GM12874 (cell line): ENCODE measurements at regions not wholly inside any gene's neighbourhood (a gene's known extent, or its start where the extent isn't known, plus 50 kb on each side); places are given as distances from the start of the nearest gene placed in this dataset.

Experiments used
- CTCF ChIP-seq: IDR thresholded peaks from 2 replicates; pipeline ENCODE4 v1.5.1; 2011; ENCODE audit warnings: low read depth, mild to moderate bottlenecking, control low read depth, low read length, moderate library complexity; ENCODE audit not compliant: insufficient read depth

DNA sequence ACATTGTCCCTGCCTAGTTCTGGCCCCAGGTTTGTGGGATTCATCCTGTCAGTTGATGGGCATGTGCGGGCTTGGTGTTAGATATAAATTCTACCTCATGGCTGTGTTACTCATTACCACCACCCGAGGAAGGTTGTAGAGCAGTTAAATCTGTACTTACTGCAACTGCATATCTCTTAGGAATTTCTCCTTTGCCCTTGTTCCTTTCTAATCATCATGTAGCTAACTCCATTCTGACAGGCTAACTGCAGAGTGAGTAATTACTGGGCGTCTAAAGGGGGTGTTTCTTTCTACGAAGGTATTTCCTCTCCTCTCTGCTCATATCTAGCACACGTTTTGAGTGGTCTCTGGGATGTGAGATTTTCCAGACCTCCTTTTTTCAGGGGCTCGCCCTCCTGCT is 1076.7 kb downstream of the TMTC2 start:
- TF ChIP-seq CTCF, result no peak

DNA sequence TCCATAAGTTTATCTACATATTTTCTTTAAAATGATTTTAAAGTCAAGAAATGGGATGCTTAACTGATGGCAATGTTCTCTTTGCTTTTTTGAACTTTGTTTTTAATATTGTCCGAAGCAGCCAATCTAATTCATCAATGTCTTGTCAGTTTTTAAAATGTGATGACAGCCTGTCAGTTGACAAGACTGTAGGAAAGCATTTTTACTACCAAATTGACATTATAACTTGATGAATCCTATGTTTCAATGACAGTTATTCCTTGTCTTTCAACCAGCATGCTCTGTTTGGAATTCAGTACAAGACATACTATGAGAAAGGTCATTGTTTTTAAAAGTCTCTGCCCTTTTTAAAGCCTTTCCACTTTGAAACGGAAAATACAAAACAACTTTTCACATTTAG is 1073.2 kb downstream of the TMTC2 start:
- no peak for TF ChIP-seq CTCF

DNA sequence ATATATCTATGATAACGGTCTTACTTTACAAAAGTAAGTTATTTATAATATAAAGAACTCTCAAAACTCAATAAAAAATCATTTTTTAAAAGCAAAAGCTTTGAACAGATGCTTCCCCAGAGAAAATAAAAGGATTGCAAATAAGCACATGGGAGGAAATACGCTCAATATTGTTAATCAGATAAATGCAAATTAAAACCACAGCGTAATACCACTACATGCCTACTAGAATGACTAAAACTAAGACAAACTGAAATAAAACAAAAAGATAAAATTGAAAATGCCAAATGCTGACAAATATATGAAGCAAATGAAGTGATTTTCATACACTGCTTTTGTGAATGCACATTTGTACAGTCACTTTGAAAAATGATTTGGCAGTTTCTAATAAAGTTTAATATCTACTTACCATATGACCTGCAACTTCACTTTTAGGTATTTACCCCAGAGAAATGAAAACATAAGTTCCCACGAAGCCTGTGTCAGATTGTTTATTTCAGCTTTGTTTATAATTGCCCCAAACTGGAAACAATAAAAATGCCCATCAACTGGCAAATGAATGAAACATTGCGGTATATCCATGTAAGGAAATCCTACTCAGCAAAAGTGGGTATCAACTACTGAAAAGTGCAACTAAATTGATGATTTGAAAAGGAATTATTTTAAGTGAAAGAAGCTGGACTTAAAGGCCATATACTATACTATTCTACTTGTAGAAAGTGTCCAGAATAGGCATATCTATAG is 1072.4 kb downstream of the TMTC2 start:
- no peak for TF ChIP-seq CTCF

- TF ChIP-seq CTCF, result no peak
Observed at GRCh38 chr12:83753904-83754303, 1067.2 kb downstream of the TMTC2 start.

DNA sequence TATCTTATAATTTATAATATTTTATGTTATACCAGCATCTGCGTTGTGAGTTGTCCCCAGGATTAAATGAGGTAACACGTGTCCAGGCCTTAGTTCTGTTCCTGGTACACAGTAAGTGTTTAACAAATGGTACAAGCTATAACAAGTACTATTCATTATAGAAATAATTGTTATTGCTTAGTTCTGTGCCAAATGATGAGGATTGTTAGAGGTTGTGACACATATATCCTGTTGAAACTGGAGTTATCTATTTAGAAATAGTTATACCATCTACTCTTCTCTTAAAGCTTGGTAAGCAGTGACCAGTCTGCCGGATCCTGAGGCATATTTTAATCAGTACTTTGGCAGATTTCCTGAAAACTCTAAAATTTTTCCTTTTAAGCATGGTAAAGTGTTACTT is 1066.5 kb downstream of the TMTC2 start:
- TF ChIP-seq CTCF, result no peak

DNA sequence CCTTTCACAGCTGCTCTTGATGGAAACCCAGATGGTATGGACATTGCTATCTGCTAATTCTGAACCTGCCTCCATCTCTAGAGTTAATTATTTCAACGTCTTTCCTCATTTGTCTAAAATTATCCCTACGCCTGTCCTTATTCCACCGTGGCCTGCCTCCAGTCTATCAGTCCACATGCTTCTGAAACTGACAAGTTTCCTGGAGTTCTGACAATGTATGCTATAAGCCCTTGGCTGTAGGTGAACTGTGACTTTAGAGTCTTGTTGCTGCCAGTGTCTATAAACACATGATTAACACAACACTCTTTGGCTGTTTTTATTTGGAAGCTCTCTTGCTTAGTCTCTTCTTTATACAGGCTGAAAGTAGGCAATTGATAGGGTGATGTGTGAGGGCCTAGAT is 1052.9 kb downstream of the TMTC2 start:
- TF ChIP-seq CTCF, result no peak

- no peak for TF ChIP-seq CTCF
Observed at GRCh38 chr12:83710851-83711250, 1024.1 kb downstream of the TMTC2 start.

DNA sequence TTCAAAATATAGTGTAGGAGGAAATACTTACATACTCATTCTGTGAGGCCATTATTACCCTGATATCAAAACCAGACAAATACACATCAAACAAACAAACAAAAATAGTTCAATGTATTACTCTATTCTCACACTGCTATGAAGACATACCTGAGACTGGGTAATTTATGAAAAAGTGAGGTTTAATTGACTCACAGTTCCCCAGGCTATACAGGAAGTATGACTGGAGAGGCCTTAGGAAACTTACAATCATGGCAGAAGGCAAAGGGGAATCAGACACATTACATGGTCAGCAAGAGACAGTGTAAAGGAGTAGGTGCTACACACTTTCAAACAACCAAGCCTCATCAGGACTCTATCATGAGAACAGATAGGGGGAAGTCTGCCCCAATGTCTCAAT is 1023.2 kb downstream of the TMTC2 start:
- no peak for TF ChIP-seq CTCF
